ENCODE measurements at regions not wholly inside any gene's neighbourhood (a gene's known extent, or its start where the extent isn't known, plus 50 kb on each side); places are given as distances from the start of the nearest gene placed in this dataset.

DNA sequence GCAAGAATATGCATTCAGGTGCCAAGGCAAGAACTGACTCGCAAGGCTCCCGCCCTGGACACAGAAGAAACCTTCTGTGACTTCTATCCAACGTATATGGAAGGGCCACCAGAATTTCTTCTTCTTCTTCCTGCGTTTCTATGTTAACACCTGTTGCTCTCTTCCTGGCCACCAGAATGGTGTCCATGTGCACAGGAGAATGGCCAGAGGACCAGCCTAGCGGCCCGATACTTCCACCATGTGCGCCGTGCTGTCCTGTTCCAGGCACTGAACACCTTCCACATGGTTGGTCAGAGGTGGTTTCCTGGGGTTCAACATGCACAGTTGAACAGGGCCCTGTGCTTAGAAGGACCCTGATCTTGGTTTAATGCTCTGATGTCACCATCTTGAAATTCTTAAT lies 455.8 kb downstream of the BCL11B start:
- ATAC-seq: no peak
- no peaks in the 10 kb centered on the region for H3K27me3 Mint-ChIP-seq
- no peak overlapping the region for H3K4me3 Mint-ChIP-seq
- no peaks in the 10 kb centered on the region for H3K36me3 Mint-ChIP-seq
- no peaks in the 10 kb centered on the region for H3K4me1 Mint-ChIP-seq
- no peak overlapping the region for H3K27ac Mint-ChIP-seq
- H3K9me3 Mint-ChIP-seq: peaks cover 18% of the 10 kb centered on the region

DNA sequence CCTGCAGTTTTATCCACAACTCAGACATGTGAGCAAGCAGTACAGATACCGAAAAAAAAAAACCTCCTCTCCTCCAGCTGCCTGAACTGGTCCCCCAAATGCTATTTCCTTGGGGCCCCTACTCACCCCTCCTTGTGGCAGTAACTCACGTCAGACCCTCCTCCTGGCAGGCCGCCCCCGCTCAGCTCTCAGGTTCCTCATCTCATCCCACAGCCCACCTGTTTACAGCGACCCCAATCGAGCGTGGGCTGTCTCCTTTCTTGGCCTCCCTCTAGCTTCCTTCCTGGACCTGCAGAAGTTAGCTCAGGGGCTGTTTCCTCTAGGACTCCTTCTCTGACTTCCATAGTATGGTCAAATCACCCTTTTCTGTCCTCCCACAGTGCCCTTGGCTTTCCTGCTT lies 455.3 kb downstream of the BCL11B start:
- H3K4me1 Mint-ChIP-seq: no peaks in the 10 kb centered on the region
- no peak overlapping the region for H3K4me3 Mint-ChIP-seq
- ATAC-seq: no peak
- no peaks in the 10 kb centered on the region for H3K27me3 Mint-ChIP-seq
- no peaks in the 10 kb centered on the region for H3K36me3 Mint-ChIP-seq
- H3K27ac Mint-ChIP-seq: no peak overlapping the region
- H3K9me3 Mint-ChIP-seq: peaks cover 14% of the 10 kb centered on the region

DNA sequence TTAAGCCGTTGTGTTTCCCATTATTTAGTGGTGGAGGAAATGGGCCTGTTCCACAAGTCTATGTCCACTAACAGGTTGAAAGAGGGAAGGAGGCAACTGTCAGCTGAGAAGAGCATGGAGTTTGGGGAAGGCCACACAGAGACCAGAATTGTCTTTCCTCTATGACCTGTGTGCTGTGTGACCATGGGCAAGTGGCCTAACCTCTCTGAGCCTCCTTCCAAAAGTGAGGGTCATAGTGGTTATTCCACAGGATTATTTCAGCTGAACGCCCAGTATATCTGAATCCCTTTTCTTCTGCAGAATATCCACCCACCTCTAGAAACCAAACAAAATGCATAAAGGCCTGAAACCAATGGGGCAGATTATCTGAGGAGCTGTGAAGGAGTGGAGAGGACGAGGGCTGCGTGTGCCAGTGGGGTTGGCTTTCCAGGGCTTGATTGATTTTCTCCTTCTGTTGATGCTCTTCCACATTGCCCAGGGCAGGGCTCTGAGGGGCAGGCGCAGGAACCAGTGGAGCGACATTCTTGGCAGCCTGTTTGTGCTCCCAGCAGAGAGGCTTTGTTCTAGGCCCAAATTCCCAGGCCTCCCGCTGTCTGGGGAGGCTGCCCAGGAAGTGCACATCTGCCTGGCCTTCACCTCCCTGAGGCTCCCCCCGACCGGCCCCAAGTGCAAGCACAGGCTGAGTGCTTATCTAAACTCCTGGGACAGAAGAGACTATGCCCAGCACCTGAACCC lies 452.7 kb downstream of the BCL11B start:
- peaks cover 8% of the 10 kb centered on the region for H3K9me3 Mint-ChIP-seq
- H3K4me1 Mint-ChIP-seq: no peaks in the 10 kb centered on the region
- H3K27ac Mint-ChIP-seq: no peak overlapping the region
- H3K4me3 Mint-ChIP-seq: no peak overlapping the region
- H3K36me3 Mint-ChIP-seq: no peaks in the 10 kb centered on the region
- no peak for ATAC-seq
- H3K27me3 Mint-ChIP-seq: no peaks in the 10 kb centered on the region

DNA sequence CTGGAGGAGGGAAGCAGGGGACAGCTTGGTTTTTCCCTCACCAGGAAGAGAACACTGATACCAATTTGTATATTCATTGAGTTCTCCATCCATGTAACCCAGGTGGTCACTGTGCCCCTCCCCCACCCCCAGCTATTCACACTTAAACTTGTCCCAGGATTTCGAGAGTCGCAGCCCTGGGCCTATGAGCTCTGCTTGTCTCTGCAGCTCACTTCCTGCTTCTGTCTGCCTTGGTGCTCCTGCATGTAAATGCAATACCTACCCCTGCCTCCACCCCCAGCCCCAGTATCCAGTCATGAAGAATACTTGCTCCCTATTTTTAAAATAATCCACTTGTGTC lies 452.2 kb downstream of the BCL11B start:
- Mint-ChIP-seq H3K4me3 (no peak overlapping the region), H3K27ac (no peak overlapping the region), H3K4me1 (no peaks in the 10 kb centered on the region), H3K36me3 (no peaks in the 10 kb centered on the region), H3K27me3 (no peaks in the 10 kb centered on the region), H3K9me3 (peaks cover 8% of the 10 kb centered on the region)
- no peak for ATAC-seq

DNA sequence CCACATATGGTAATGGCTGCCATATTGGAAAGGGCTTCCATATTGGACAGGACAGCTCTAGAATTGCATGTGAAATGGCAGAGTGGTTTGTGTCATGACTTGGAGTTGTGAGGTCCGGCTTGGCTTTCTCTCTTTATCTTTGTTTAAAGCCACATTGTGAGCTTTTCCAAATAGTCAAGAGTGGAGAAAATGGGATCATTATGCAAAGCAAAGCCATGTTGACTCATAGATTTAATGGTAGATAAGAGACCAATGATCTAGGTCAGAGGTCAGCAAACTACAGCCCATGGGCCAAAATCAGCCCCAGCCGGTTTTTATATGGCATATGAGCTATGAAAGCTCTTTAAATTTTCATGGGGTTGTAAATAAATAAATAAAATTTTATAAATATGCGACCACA lies 449.1 kb downstream of the BCL11B start:
- peaks cover 4% of the 10 kb centered on the region for H3K9me3 Mint-ChIP-seq
- H3K4me3 Mint-ChIP-seq: no peak overlapping the region
- H3K4me1 Mint-ChIP-seq: no peaks in the 10 kb centered on the region
- ATAC-seq: no peak
- no peak overlapping the region for H3K27ac Mint-ChIP-seq
- H3K36me3 Mint-ChIP-seq: no peaks in the 10 kb centered on the region
- H3K27me3 Mint-ChIP-seq: no peaks in the 10 kb centered on the region

DNA sequence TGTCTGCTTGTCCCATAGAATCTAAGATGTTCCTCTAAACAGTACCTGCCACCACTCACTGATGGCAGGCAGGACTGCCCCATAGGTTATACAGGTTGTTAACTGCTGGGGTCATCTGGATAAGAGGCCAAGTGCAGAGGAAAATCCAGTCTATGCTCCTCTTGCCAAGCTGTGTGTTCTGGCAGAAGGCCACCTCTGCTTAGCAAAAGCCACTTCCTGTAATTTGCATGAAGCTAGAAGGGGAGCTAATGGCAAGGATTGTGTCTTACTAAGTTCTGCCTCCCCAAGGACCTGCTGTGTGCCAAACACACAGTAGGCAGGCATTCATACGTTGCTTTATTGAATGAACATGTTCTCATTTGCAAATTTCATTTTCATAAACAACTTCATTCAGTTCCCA lies 445.4 kb downstream of the BCL11B start:
- Mint-ChIP-seq H3K27ac (no peak overlapping the region), H3K36me3 (no peaks in the 10 kb centered on the region), H3K27me3 (no peaks in the 10 kb centered on the region), H3K9me3 (peaks cover 4% of the 10 kb centered on the region), H3K4me1 (no peaks in the 10 kb centered on the region), H3K4me3 (no peak overlapping the region)
- no peak for ATAC-seq

DNA sequence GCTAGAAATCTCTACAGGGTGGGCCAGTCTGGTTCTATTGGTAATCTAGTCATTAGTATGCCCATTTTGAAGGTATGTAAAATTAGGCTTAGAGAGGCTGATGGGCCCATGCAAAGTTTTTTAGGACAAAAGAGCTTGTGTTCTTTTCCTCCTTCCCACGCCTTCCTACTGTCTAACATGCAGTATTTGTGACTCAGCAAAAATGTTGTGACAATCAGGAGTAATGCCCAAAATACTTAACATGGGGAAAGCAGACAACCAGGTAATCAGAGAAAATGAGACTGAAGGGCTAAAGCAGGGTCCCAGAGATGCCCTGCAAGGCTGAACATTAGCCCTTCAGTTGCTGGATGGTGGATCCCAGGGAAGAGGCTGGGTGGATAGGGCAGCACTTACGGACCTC lies 437.9 kb downstream of the BCL11B start:
- H3K27me3 Mint-ChIP-seq: no peaks in the 10 kb centered on the region
- H3K9me3 Mint-ChIP-seq: peaks cover 4% of the 10 kb centered on the region
- H3K4me3 Mint-ChIP-seq: no peak overlapping the region
- H3K27ac Mint-ChIP-seq: no peak overlapping the region
- no peaks in the 10 kb centered on the region for H3K4me1 Mint-ChIP-seq
- no peaks in the 10 kb centered on the region for H3K36me3 Mint-ChIP-seq
- no peak for ATAC-seq

DNA sequence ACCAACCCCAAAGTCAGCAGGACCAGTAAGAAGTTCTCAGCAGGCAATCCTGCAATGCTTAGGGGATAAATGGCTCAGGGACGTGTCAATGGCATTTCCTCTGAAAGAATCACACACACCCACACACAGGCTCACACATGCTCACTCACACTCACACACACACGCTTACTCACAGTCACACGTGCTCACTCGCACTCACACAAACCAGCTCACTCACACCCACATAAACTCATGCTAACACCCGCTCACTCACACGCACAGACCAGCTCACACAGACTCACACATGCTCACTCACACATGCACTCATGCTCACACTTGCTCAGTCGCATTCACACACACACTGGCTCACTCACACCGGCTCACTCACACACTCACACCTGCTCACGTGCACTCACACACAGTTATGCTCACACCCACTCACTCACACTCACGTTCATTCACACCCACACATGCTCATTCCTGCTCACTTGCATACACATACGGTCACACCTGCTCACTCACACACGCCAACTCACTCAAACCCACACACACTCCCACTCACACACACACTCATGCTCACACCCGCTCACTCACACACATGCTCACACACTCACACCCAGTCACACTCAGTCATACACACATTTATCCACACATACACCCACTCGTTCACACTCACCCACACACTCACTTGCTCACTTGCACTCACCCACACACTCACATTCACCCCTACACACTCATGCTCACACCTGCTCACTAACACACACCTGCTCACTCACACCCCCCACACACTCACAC lies 436.8 kb downstream of the BCL11B start:
- Mint-ChIP-seq H3K4me3 (no peak overlapping the region), H3K4me1 (no peaks in the 10 kb centered on the region), H3K9me3 (peaks cover 7% of the 10 kb centered on the region), H3K36me3 (no peaks in the 10 kb centered on the region), H3K27me3 (no peaks in the 10 kb centered on the region), H3K27ac (no peak overlapping the region)
- ATAC-seq: no peak

DNA sequence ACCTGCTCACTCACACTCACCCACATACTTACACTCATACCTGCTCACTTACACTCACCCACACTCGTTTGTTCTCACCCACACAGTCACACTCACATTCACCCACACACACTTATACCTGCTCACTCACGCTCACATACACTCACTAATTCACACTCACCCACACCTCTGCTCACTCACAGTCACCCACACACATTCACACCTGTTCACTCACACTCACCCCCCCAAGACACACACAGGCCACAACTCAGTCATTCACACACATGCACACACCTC lies 436.2 kb downstream of the BCL11B start:
- no peak overlapping the region for H3K4me3 Mint-ChIP-seq
- no peaks in the 10 kb centered on the region for H3K36me3 Mint-ChIP-seq
- H3K27ac Mint-ChIP-seq: no peak overlapping the region
- H3K4me1 Mint-ChIP-seq: no peaks in the 10 kb centered on the region
- peaks cover 7% of the 10 kb centered on the region for H3K9me3 Mint-ChIP-seq
- ATAC-seq: no peak
- H3K27me3 Mint-ChIP-seq: no peaks in the 10 kb centered on the region

DNA sequence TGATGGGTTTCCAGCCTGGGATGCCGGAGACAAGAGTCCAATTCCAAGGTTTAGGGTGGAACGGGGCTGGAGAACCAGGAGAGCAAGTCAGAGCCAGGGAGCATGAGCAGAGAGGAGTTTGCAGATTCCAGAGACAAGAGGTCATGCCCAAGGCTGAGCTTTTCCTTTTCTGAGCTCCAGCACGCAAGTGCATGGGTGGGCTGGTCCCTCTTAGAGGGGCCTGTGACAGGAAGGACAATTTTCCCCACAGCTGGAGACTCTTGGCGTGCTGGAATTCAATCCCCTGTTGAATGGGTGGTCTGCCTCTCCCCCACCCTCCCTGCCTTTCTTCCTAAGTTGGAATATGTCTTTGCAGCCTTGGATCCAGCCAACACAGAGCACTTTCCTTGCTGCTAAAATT lies 431.9 kb downstream of the BCL11B start:
- H3K27ac Mint-ChIP-seq: no peak overlapping the region
- H3K27me3 Mint-ChIP-seq: no peaks in the 10 kb centered on the region
- no peaks in the 10 kb centered on the region for H3K36me3 Mint-ChIP-seq
- peaks cover 11% of the 10 kb centered on the region for H3K9me3 Mint-ChIP-seq
- H3K4me1 Mint-ChIP-seq: no peaks in the 10 kb centered on the region
- H3K4me3 Mint-ChIP-seq: no peak overlapping the region
- ATAC-seq: no peak

DNA sequence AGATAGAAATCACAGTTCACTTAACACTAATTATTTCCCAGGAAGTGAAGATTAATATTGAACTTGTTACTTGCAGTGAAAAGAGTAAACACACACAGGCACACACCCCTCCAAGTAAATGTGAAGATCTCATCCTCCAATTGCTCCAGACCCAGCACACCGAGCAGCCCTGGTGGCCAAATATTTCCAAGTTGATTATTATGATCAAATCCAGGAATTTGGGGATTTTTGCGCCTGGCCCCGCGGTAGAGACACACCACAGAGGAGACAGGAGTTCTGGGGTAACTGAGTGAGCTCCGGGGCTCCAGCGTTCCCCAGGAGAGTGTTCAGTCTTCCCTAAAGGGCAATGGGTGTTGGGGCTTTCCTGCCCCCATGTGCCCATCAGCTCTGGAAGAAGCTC lies 431.5 kb downstream of the BCL11B start:
- Mint-ChIP-seq H3K9me3 (peaks cover 11% of the 10 kb centered on the region), H3K4me1 (no peaks in the 10 kb centered on the region), H3K27ac (no peak overlapping the region), H3K36me3 (no peaks in the 10 kb centered on the region), H3K27me3 (no peaks in the 10 kb centered on the region), H3K4me3 (no peak overlapping the region)
- no peak for ATAC-seq

DNA sequence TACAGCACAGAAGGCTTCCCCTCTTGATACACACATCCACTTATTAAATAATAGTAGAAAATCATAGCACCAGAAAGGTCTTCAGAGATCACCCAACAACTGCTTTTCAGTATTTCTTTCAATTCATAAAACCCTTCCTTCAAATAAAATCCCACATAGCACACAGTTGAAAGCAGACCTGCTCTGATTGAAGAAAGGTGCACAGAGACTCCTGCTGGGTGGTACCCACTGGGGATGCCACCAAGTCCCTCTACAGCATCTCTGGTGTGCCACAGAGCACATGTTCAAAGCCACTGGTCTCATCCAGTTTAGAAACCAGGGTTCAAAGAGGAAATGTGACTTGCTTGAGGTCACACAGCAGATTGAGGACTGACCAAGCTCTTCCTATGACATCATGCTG lies 427.5 kb downstream of the BCL11B start:
- H3K4me3 Mint-ChIP-seq: no peak overlapping the region
- H3K36me3 Mint-ChIP-seq: no peaks in the 10 kb centered on the region
- H3K9me3 Mint-ChIP-seq: peaks cover 13% of the 10 kb centered on the region
- no peak for ATAC-seq
- H3K27ac Mint-ChIP-seq: no peak overlapping the region
- H3K4me1 Mint-ChIP-seq: no peaks in the 10 kb centered on the region
- no peaks in the 10 kb centered on the region for H3K27me3 Mint-ChIP-seq

DNA sequence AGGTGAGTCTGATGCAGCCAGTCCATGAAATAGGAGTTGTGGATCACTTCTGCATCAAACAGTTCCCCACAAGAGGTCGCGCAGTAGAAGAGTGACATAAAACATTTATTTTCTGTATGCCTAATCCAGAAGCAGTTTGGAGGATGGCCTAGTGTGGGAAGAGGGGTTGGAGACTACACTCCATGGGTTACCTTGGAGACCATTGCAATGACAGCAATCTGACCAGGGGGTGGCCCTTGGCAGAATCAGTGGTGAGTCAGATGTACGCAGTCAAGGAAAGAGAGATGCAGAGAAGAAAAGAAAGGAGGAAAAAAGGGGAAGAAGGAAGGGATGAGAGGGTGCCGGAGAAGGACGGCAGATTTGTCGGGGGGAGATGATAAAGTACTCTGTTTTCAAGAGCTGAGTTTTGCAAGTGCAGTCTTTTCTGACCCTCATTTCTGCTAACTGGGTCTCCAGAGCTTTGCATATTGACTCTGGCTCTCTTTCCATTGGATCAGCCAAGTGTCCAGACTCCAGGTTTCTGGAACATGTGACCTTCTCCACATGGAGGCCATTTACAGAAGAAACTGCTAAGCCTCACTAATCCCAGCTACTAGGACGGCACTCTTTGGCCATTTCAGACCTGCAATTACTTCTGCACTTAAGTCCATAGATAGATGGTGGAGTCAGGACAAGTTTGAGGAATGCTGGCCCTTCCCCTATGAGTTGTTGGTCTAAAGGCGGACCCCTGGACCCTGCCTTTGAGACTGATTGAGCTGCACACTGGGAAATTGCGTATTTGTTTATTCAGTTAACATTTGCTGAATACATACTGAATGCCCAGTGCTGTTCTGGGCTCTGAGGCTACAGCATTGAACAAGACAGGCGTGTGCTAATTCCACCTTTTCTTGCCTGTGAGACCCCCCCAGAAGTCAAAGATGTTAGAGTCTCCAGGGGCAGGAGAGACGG lies 424.2 kb downstream of the BCL11B start:
- Mint-ChIP-seq H3K27ac (no peak overlapping the region), H3K36me3 (no peaks in the 10 kb centered on the region), H3K4me1 (no peaks in the 10 kb centered on the region), H3K27me3 (no peaks in the 10 kb centered on the region), H3K4me3 (no peak overlapping the region), H3K9me3 (peaks cover 10% of the 10 kb centered on the region)
- no peak for ATAC-seq

DNA sequence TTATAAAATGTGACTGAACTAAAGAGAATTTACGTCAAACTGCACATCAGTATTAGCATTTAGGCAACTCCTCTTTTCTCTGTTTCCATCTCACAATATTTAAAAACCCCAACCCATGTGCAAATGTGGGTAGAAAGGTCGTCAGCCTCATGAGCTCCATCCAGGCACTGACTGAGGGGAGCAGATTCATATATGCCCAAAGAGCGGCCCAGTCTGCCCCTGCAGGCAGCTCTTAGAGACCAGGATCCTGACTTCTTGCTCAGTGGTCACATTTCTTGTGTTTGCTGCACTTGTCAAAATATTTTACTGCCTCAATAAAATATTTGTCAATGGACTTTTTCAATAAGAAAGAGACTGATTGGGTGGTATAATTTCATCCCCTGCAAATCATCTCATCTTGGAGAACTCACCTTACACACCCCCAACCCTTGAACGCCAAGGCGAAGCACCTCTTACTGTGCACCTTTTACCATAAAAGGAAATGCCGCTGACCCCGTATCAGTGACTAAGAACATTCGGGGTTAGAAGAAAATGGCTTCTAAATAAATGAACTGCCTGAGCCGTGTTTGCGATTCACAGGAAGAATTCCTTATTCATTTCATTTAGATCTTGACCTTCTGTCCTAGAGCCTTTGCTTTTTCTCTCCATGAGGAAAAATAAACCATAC lies 418.8 kb downstream of the BCL11B start:
- Mint-ChIP-seq H3K27me3 (no peaks in the 10 kb centered on the region), H3K4me1 (no peaks in the 10 kb centered on the region), H3K36me3 (no peaks in the 10 kb centered on the region), H3K4me3 (no peak overlapping the region), H3K27ac (no peak overlapping the region), H3K9me3 (peaks cover 12% of the 10 kb centered on the region)
- ATAC-seq: no peak

DNA sequence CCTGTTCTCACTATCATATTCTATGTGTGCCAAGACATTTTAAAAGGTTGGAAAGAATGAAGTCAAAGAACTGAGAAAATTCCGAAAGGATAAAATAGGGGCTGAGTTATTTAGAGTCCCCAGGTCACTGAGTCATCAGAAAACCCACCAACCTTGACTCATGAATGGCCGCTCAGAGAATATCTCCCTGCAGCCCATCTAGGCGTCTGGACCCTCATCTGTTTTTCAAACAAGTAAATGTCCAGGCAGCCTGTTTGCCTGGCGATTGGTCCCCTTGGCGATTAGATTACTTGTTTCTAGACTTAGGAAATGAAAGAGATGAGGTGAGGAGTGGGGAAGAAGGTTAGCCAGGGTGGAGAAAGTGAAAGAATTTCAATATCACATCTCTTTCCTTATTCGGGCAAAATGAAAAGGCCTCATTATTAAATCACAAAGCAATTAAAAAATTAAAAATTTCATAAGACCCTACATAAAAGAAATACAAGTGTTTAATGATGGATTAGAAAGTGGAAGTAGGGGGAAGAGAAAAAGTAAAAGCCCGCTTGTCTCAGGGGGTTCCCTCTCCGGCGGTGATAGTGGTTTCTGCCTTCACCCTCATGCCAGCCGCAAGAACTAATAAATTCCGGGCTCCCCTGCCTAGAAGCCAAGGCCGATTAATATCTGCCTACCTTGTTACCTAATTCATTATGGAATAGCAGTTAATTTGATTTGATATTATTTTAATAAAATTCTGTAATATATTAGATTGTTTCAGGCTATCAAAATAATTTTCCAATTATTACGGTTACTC lies 415.9 kb downstream of the BCL11B start:
- H3K27ac Mint-ChIP-seq: no peak overlapping the region
- no peaks in the 10 kb centered on the region for H3K4me1 Mint-ChIP-seq
- H3K9me3 Mint-ChIP-seq: peaks cover 12% of the 10 kb centered on the region
- H3K36me3 Mint-ChIP-seq: no peaks in the 10 kb centered on the region
- ATAC-seq: no peak
- no peak overlapping the region for H3K4me3 Mint-ChIP-seq
- H3K27me3 Mint-ChIP-seq: no peaks in the 10 kb centered on the region

Measured in stimulated activated memory B cell treated with anti-CD40 and anti-IgM and Interleukin-4, amounts not matched to agents 10 μg/mL and 1 μg/mL and 100 μg/mL, for 72 hours (primary cell).